ENCODE measurements at regions not wholly inside any gene's neighbourhood (a gene's known extent, or its start where the extent isn't known, plus 50 kb on each side); places are given as distances from the start of the nearest gene placed in this dataset.

GRCh38 chr16:8204096-8204495 lies 386.2 kb downstream of the TMEM114 start:
- TF ChIP-seq EZH2 (IDR thresholded peaks at IDR 0.05) (no peak), CTCF (IDR thresholded peaks at IDR 0.05) (no peak), EZH2phosphoT487 (IDR thresholded peaks at IDR 0.05) (no peak)
- no peaks in the 10 kb centered on the region for H3K36me3 Mint-ChIP-seq
- no peak overlapping the region for H3K4me3 ChIP-seq
- H2AFZ ChIP-seq (replicated peaks) = no peak overlapping the region
- H3K36me3 ChIP-seq = no peaks in the 10 kb centered on the region
- no peaks in the 10 kb centered on the region for H3K4me1 Mint-ChIP-seq
- H3K79me2 ChIP-seq (ENCODE audit: low read depth) = no peaks in the 10 kb centered on the region
- peaks cover 6% of the 10 kb centered on the region for H3K9me3 Mint-ChIP-seq
- no peaks in the 10 kb centered on the region for H4K20me1 ChIP-seq (ENCODE audit: low read depth)
- H3K9ac ChIP-seq = no peak overlapping the region
- H3K27ac Mint-ChIP-seq = no peak overlapping the region
- no peak overlapping the region for H3K4me3 Mint-ChIP-seq
- DNase-seq (ENCODE audit: low spot score) = no peak
- H3K27me3 ChIP-seq = no peaks in the 10 kb centered on the region
- H3K27me3 Mint-ChIP-seq (ENCODE audit: insufficient read depth, low read depth) = peaks cover 2% of the 10 kb centered on the region
- H3F3A ChIP-seq (ENCODE audit: low read depth) = no peaks in the 10 kb centered on the region
- H3K9me3 ChIP-seq (ENCODE audit: low read depth) = no peaks in the 10 kb centered on the region
- no peak overlapping the region for H3K27ac ChIP-seq
- no peaks in the 10 kb centered on the region for H3K4me1 ChIP-seq
- H3K4me2 ChIP-seq = no peak overlapping the region

- Mint-ChIP-seq H3K4me1 (no peaks in the 10 kb centered on the region), H3K9me3 (peaks cover 6% of the 10 kb centered on the region), H3K27me3 (ENCODE audit: insufficient read depth, low read depth) (peaks cover 2% of the 10 kb centered on the region), H3K4me3 (no peak overlapping the region), H3K27ac (no peak overlapping the region), H3K36me3 (no peaks in the 10 kb centered on the region)
- no peak for DNase-seq (ENCODE audit: low spot score)
- Histone ChIP-seq H3K4me2 (no peak overlapping the region), H3K9ac (no peak overlapping the region), H3K27ac (no peak overlapping the region), H3K79me2 (ENCODE audit: low read depth) (no peaks in the 10 kb centered on the region), H4K20me1 (ENCODE audit: low read depth) (no peaks in the 10 kb centered on the region), H3K36me3 (no peaks in the 10 kb centered on the region), H3F3A (ENCODE audit: low read depth) (no peaks in the 10 kb centered on the region), H3K9me3 (ENCODE audit: low read depth) (no peaks in the 10 kb centered on the region), H3K4me1 (no peaks in the 10 kb centered on the region), H2AFZ (replicated peaks) (no peak overlapping the region), H3K4me3 (no peak overlapping the region), H3K27me3 (no peaks in the 10 kb centered on the region)
- TF ChIP-seq EZH2 (IDR thresholded peaks at IDR 0.05) = no peak
- no peak for TF ChIP-seq EZH2phosphoT487 (IDR thresholded peaks at IDR 0.05)
- no peak for TF ChIP-seq CTCF (IDR thresholded peaks at IDR 0.05)
Observed at GRCh38 chr16:8203101-8203500, 387.2 kb downstream of the TMEM114 start.

- H3K4me1 Mint-ChIP-seq = no peaks in the 10 kb centered on the region
- TF ChIP-seq CTCF (IDR thresholded peaks at IDR 0.05) (no peak), EZH2 (IDR thresholded peaks at IDR 0.05) (no peak), EZH2phosphoT487 (IDR thresholded peaks at IDR 0.05) (no peak)
- peaks cover 3% of the 10 kb centered on the region for H3K27me3 Mint-ChIP-seq (ENCODE audit: insufficient read depth, low read depth)
- H3K27ac ChIP-seq = no peak overlapping the region
- H3K4me3 ChIP-seq = no peak overlapping the region
- H3K4me2 ChIP-seq = no peak overlapping the region
- peaks cover 6% of the 10 kb centered on the region for H3K9me3 Mint-ChIP-seq
- no peak overlapping the region for H3K27ac Mint-ChIP-seq
- no peak overlapping the region for H3K4me3 Mint-ChIP-seq
- no peak overlapping the region for H3K9ac ChIP-seq
- DNase-seq (ENCODE audit: low spot score) = no peak
- H3K27me3 ChIP-seq = no peaks in the 10 kb centered on the region
- no peaks in the 10 kb centered on the region for H3K36me3 Mint-ChIP-seq
- H4K20me1 ChIP-seq (ENCODE audit: low read depth) = no peaks in the 10 kb centered on the region
- no peaks in the 10 kb centered on the region for H3K4me1 ChIP-seq
- H3F3A ChIP-seq (ENCODE audit: low read depth) = no peaks in the 10 kb centered on the region
- no peaks in the 10 kb centered on the region for H3K9me3 ChIP-seq (ENCODE audit: low read depth)
- no peaks in the 10 kb centered on the region for H3K79me2 ChIP-seq (ENCODE audit: low read depth)
- H2AFZ ChIP-seq (replicated peaks) = no peak overlapping the region
- no peaks in the 10 kb centered on the region for H3K36me3 ChIP-seq
Observed at GRCh38 chr16:8200839-8201238, 389.5 kb downstream of the TMEM114 start.

All from neural progenitor cell (in vitro differentiated cells).